ENCODE measurements at regions not wholly inside any gene's neighbourhood (a gene's known extent, or its start where the extent isn't known, plus 50 kb on each side); places are given as distances from the start of the nearest gene placed in this dataset.

- no peaks in the 10 kb centered on the region for H3K9me3 ChIP-seq
- no peaks in the 10 kb centered on the region for H3K27me3 ChIP-seq
- no peak overlapping the region for H3K4me3 ChIP-seq (ENCODE audit: low read depth in 1 of 2, low read length in 1 of 2)
- H3K36me3 ChIP-seq, result no peaks in the 10 kb centered on the region
- H3K4me1 ChIP-seq (ENCODE audit: control insufficient read depth in 1 of 2, insufficient read depth in 1 of 2, low read depth in 1 of 2, low read length in 1 of 2), result no peaks in the 10 kb centered on the region
- H3K27ac ChIP-seq, result no peak overlapping the region
- no peak for TF ChIP-seq CTCF (IDR thresholded peaks at IDR 0.05)
Observed at GRCh38 chr12:24750263-24750662, 198.6 kb downstream of the BCAT1 start.

- Histone ChIP-seq H3K4me3 (ENCODE audit: low read depth in 1 of 2, low read length in 1 of 2) (no peak overlapping the region), H3K27ac (no peak overlapping the region), H3K4me1 (ENCODE audit: control insufficient read depth in 1 of 2, insufficient read depth in 1 of 2, low read depth in 1 of 2, low read length in 1 of 2) (no peaks in the 10 kb centered on the region), H3K27me3 (no peaks in the 10 kb centered on the region), H3K36me3 (no peaks in the 10 kb centered on the region), H3K9me3 (no peaks in the 10 kb centered on the region)
- no peak for TF ChIP-seq CTCF (IDR thresholded peaks at IDR 0.05)
Observed at GRCh38 chr12:24749171-24749570, 199.7 kb downstream of the BCAT1 start.

- no peak overlapping the region for H3K27ac ChIP-seq
- H3K4me1 ChIP-seq (ENCODE audit: control insufficient read depth in 1 of 2, insufficient read depth in 1 of 2, low read depth in 1 of 2, low read length in 1 of 2), result no peaks in the 10 kb centered on the region
- H3K27me3 ChIP-seq, result no peaks in the 10 kb centered on the region
- no peak overlapping the region for H3K4me3 ChIP-seq (ENCODE audit: low read depth in 1 of 2, low read length in 1 of 2)
- no peak for TF ChIP-seq CTCF (IDR thresholded peaks at IDR 0.05)
- no peaks in the 10 kb centered on the region for H3K9me3 ChIP-seq
- no peaks in the 10 kb centered on the region for H3K36me3 ChIP-seq
Observed at GRCh38 chr12:24748326-24748725, 200.6 kb downstream of the BCAT1 start.

- no peak overlapping the region for H3K27ac ChIP-seq
- H3K4me3 ChIP-seq (ENCODE audit: low read depth in 1 of 2, low read length in 1 of 2), result no peak overlapping the region
- H3K4me1 ChIP-seq (ENCODE audit: control insufficient read depth in 1 of 2, insufficient read depth in 1 of 2, low read depth in 1 of 2, low read length in 1 of 2), result no peaks in the 10 kb centered on the region
- no peak for TF ChIP-seq CTCF (IDR thresholded peaks at IDR 0.05)
- H3K27me3 ChIP-seq, result no peaks in the 10 kb centered on the region
- no peaks in the 10 kb centered on the region for H3K9me3 ChIP-seq
- no peaks in the 10 kb centered on the region for H3K36me3 ChIP-seq
Observed at GRCh38 chr12:24746864-24747263, 202.0 kb downstream of the BCAT1 start.

- Histone ChIP-seq H3K27me3 (no peaks in the 10 kb centered on the region), H3K9me3 (no peaks in the 10 kb centered on the region), H3K4me3 (ENCODE audit: low read depth in 1 of 2, low read length in 1 of 2) (no peak overlapping the region), H3K4me1 (ENCODE audit: control insufficient read depth in 1 of 2, insufficient read depth in 1 of 2, low read depth in 1 of 2, low read length in 1 of 2) (no peaks in the 10 kb centered on the region), H3K36me3 (no peaks in the 10 kb centered on the region), H3K27ac (no peak overlapping the region)
- no peak for TF ChIP-seq CTCF (IDR thresholded peaks at IDR 0.05)
Observed at GRCh38 chr12:24746006-24746671, 202.8 kb downstream of the BCAT1 start.
